ENCODE measurements at regions not wholly inside any gene's neighbourhood (a gene's known extent, or its start where the extent isn't known, plus 50 kb on each side); places are given as distances from the start of the nearest gene placed in this dataset.

- TF ChIP-seq POLR2A (IDR thresholded peaks at IDR 0.05; ENCODE audit: low read length), result no peak
- no peak for TF ChIP-seq GATA1 (IDR thresholded peaks at IDR 0.05; ENCODE audit: low read depth, low read length)
These were observed 1033.4 kb upstream of the LCORL start for GRCh38 chr4:19054916-19055315.

Measured in erythroblast (primary cell).